Skin epidermis (tissue), 12 donors: ENCODE measurements at regions not wholly inside any gene's neighbourhood (a gene's known extent, or its start where the extent isn't known, plus 50 kb on each side); places are given as distances from the start of the nearest gene placed in this dataset.

Experiments
- H3K27ac ChIP-seq, 21 experiments: fragments of 200-600 bp; sonication (generic) in 11 of 21; one replicate each; pipeline ENCODE4 v1.5.0; 2020; ENCODE audit warnings: mild to moderate bottlenecking in 3 of 21, inconsistent platforms in 2 of 21, moderate library complexity in 2 of 21
- H3K4me3 ChIP-seq, 7 experiments: fragments of 200-600 bp; sonication (generic) in 2 of 7; one replicate each; pipeline ENCODE4 v1.5.0; 2020; ENCODE audit warnings: inconsistent platforms in 2 of 7, mild to moderate bottlenecking in 2 of 7, moderate library complexity in 1 of 7

- Histone ChIP-seq H3K4me3 (no peak overlapping the region), H3K27ac (no peak overlapping the region)
These were observed 860.6 kb upstream of the CELF2 start for GRCh38 chr10:10156917-10157600.

- H3K27ac ChIP-seq: no peak overlapping the region
- H3K4me3 ChIP-seq: no peak overlapping the region
These were observed 856.8 kb upstream of the CELF2 start for GRCh38 chr10:10160821-10161312.

GRCh38 chr10:10164848-10165247 lies 852.8 kb upstream of the CELF2 start:
- H3K27ac ChIP-seq: no peak overlapping the region
- H3K4me3 ChIP-seq: no peak overlapping the region

GRCh38 chr10:10165415-10165814 lies 852.3 kb upstream of the CELF2 start:
- no peak overlapping the region for H3K4me3 ChIP-seq
- H3K27ac ChIP-seq: no peak overlapping the region

GRCh38 chr10:10178476-10178875 lies 839.2 kb upstream of the CELF2 start:
- Histone ChIP-seq H3K27ac (no peak overlapping the region), H3K4me3 (no peak overlapping the region)

- H3K27ac ChIP-seq: no peak overlapping the region
- no peak overlapping the region for H3K4me3 ChIP-seq
These were observed 823.8 kb upstream of the CELF2 start for GRCh38 chr10:10193848-10194247.

DNA sequence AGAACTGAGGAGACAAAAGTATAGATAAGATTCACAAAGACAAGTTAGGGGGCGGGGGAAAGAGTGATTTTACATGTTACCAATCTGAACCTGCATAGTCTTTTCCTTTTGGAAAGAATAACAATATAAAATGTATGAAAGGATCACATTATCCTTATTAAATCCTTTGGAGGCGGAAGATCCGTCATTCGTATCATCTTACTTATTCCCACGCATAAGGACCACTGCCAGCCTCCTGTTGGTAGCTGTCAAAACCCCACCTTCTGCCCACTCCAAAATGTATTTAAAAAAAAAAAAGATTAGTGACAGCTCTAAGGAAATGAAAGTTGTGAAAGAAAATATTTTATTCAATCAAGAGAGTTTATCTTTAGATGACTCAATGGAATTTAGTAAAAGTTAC lies 821.0 kb upstream of the CELF2 start:
- Histone ChIP-seq H3K27ac (no peak overlapping the region), H3K4me3 (no peak overlapping the region)

DNA sequence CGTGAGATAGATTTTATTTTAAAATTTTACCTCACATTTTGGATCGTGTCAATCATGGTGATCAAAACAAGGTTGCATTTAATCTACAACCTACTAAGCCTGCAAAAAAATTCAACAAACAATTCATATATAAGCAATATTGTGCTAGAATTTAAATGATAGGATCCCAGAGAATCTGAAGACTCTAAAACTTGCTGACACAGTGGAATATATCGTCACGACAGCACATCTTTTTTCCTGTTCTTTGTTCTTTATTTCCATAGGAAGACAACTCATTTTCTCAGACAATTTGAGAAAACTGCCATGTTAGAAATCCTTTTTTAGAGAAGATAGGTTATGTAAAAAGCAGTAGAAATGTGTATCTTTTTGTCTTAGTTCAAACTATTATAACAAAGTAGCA lies 820.2 kb upstream of the CELF2 start:
- Histone ChIP-seq H3K4me3 (no peak overlapping the region), H3K27ac (no peak overlapping the region)

DNA sequence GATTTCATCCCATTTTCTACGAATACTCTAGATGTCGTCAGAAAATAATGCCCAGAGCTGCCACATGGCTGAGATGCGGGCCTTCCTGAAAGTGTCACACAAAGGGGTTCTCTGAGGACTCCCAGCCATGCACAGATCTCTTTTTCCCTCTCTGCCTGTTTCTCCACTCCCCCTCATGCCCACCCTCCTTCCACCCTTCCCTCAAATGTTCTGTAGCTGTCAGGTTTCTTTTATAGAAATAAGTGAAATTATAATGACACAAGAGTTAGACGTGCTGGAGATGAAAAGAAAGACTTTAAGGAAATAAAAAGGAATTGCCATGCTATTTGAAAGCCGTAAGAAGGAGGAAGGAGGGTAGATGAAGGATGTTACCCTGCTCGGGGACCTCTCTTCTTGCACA lies 819.3 kb upstream of the CELF2 start:
- Histone ChIP-seq H3K4me3 (no peak overlapping the region), H3K27ac (no peak overlapping the region)

DNA sequence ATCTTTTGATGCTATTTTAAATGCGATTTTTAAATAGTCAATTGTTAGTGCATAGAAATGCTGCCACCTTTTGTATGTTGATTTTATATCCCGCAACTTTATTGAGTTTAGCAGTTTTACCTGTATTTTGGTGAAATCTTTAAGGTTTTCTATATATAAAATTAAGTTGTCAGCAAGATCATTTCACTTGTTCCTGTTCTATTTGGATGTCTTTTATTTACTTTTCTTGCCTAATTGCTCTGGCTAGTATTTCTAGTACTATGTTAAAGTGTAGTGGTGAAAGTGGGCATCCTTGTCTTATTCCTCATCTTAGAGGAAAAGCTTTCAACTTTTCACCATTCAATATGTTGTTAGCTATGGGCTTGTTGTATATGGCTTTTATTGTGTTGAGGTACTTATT lies 813.3 kb upstream of the CELF2 start:
- Histone ChIP-seq H3K4me3 (no peak overlapping the region), H3K27ac (no peak overlapping the region)

GRCh38 chr10:10205906-10206305 lies 811.8 kb upstream of the CELF2 start:
- no peak overlapping the region for H3K4me3 ChIP-seq
- no peak overlapping the region for H3K27ac ChIP-seq

DNA sequence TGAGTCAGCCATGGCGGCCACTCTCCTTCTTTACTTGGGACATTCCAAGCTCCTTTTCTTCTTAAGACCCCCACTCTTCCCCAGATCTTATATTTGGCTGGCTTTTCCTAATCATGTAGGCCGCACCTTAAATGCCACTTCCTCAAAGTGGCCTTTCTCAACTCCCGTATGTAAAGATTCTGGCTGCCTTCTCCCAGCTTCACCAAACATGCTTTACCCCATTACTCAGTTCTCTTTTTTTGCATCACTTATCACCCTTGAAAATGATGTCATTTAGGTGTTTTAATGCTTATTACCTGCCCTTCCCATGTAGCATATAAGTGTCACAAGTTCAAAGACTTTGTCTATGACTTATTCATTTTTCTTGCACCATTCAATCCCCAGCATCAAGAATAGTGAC lies 810.1 kb upstream of the CELF2 start:
- Histone ChIP-seq H3K4me3 (no peak overlapping the region), H3K27ac (no peak overlapping the region)

GRCh38 chr10:10208196-10208595 lies 809.5 kb upstream of the CELF2 start:
- no peak overlapping the region for H3K4me3 ChIP-seq
- H3K27ac ChIP-seq: no peak overlapping the region

DNA sequence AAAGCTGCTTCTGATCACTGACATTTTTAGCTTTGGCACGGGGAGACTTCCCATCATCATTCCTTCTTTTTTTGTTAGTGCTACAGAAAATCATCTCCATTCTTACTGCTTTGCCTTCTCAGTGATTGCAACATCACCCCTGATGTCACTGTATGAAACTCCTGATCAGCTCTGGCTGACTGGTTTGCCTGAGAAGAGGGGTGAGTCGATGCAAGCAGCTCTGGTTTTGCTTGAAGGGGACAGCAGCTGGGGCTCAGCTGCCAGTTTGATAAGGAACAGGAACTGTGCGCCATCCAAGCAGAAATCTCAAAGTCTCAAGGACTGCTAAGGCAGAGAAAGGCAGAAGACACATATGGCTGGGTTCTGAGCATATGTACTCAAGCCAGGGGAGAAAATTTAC lies 808.5 kb upstream of the CELF2 start:
- Histone ChIP-seq H3K4me3 (no peak overlapping the region), H3K27ac (peak overlapping the region in 1 of 21 experiments; percentile 35)

GRCh38 chr10:10211409-10211808 lies 806.3 kb upstream of the CELF2 start:
- Histone ChIP-seq H3K27ac (no peak overlapping the region), H3K4me3 (no peak overlapping the region)

DNA sequence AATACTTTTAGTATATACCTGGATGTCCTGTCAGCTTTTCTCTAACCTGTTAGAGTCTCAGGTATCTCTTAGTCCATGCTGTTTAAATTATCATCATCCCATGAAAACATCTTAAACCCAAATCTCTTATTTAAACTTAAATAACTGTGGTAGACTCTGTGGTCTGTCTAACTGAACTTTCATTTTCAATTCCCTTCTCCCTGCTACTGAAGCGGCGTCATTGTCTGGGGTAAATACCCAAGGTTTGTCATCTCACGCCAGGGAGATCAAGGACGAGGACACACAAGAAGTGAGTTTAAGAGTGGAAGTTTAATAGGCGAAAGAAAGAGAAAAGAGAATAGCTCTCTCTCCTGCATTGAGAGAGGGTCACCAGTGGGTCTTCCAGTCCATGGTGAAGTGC lies 804.4 kb upstream of the CELF2 start:
- H3K4me3 ChIP-seq: no peak overlapping the region

DNA sequence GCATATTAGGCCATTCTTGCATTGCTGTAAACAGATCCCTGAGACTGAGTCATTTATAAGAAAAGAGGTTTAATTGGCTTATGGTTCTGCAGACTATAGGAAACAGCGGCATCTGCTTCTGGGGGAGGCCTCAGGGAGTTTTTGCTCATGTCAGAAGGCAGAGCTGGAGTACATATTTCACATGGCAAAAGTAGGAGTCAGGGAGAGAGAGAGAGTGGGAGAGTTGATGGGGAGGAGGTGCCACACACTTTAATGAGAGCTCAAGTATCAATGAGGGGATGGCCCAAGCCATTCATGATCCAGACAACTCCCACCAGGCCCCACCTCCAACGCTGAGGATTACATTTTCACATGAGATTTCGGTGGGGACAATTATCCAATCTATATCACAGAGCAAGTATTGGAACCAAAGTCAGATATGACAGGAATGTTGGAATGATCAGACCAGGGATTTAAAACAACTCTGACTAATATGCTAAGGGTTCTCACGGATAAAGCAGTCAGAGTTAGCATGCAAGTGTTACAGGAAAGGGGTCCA lies 795.3 kb upstream of the CELF2 start:
- Histone ChIP-seq H3K4me3 (no peak overlapping the region), H3K27ac (no peak overlapping the region)

More for the DNA sequence above, 804.4 kb upstream of the CELF2 start:
- no peak overlapping the region for H3K27ac ChIP-seq

GRCh38 chr10:10223131-10223530 lies 794.5 kb upstream of the CELF2 start:
- H3K27ac ChIP-seq: no peak overlapping the region
- H3K4me3 ChIP-seq: no peak overlapping the region

DNA sequence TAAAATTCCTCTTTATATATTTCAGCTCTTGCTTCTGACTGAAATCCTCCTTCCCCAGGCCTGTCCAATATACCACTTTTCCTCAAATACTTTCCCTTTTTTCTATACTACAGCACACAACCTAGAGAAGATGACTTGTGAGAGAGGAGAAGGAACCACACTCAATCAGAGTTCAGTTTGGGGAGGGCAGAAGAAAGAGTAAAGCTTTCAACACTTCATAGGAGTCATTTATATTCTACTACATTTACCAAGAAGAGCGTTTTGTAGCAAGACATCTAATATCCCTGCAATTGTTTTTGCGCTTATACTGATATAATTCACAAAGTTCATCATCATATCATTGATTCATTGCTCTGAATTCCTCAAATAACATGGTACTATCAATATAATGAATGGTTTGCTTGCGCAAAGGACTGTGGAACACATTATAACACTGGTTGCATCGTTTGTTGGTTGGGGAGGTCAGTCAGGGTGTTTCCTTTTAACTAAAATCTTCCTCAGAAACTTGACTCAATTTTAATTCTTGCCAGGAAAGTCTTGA lies 792.5 kb upstream of the CELF2 start:
- Histone ChIP-seq H3K27ac (no peak overlapping the region), H3K4me3 (no peak overlapping the region)

DNA sequence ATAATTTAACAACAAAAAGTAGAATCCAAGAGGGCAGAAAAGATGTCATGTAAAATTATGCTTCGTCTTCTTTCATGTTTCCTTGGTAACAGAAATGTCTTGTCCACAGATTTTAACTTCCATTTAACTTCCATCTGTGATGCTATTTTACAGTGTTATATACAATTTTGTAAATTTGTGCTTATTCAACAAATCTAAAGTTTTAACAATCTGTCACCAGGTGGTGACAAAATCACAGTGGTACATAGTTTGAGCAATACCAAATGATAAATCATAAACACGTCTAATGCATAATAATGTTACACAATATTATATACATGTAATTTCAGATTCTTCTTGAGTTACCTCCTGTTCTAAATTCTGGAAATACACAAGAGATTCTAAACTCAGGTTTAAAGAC lies 784.4 kb upstream of the CELF2 start:
- no peak overlapping the region for H3K4me3 ChIP-seq
- no peak overlapping the region for H3K27ac ChIP-seq

- H3K4me3 ChIP-seq: no peak overlapping the region
- no peak overlapping the region for H3K27ac ChIP-seq
These were observed 782.7 kb upstream of the CELF2 start for GRCh38 chr10:10235003-10235402.

DNA sequence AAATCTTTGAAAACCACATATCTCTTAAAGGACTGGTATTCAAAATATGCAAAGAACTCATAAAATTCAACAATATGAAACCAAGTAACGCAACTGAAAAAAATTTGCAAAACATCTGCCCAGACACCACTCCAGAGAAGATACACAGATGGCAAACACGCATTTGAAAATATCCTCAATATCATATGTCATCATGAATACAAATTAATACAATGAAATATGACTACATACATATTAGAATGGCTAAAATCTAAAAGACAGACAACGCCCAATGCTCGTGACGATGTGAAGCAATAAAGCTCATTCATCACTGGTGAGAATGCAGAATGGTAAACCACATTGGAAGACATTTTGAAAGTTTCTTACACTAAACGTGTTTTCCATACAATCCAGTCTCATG lies 770.1 kb upstream of the CELF2 start:
- Histone ChIP-seq H3K27ac (no peak overlapping the region), H3K4me3 (no peak overlapping the region)
